H1 (cell line): ENCODE measurements at regions not wholly inside any gene's neighbourhood (a gene's known extent, or its start where the extent isn't known, plus 50 kb on each side); places are given as distances from the start of the nearest gene placed in this dataset.

ENCODE experiments used
- ATF2 ChIP-seq: IDR thresholded peaks from 2 replicates; pipeline ENCODE4 v1.6.1; 2012; ENCODE audit warnings: low read length, inconsistent platforms
- EGR1 ChIP-seq: IDR thresholded peaks from 2 replicates; pipeline ENCODE4 v1.6.1; 2011; ENCODE audit warnings: low read depth, low read length, borderline replicate concordance
- EP300 ChIP-seq, 2 experiments: IDR thresholded peaks; 1 replicate in 1 of 2; 2 replicates in 1 of 2; pipeline ENCODE4 v1.6.1; 2011 to 2012; ENCODE audit warnings: low read depth in 2 of 2, low read length in 2 of 2, mild to moderate bottlenecking in 2 of 2, borderline replicate concordance in 1 of 2, inconsistent platforms in 1 of 2, moderate library complexity in 1 of 2
- MAX ChIP-seq: IDR thresholded peaks from 2 replicates; pipeline ENCODE4 v1.6.1; 2012; ENCODE audit warnings: inconsistent platforms
- NRF1 ChIP-seq: IDR thresholded peaks from 2 replicates; pipeline ENCODE4 v1.6.1; 2011; ENCODE audit warnings: mild to moderate bottlenecking, low read depth, low read length, improper control_type of control experiment
- POLR2A ChIP-seq, 2 experiments: IDR thresholded peaks; 1 replicate in 1 of 2; 2 replicates in 1 of 2; pipeline ENCODE4 v1.6.1; 2011; ENCODE audit warnings: low read depth in 2 of 2, low read length in 2 of 2, mild to moderate bottlenecking in 2 of 2; ENCODE audit errors: control extremely low read depth in 1 of 2
- POLR2AphosphoS5 ChIP-seq: IDR thresholded peaks from 2 replicates; pipeline ENCODE4 v1.6.1; 2011; ENCODE audit warnings: low read depth, low read length
- SRF ChIP-seq: IDR thresholded peaks from 2 replicates; pipeline ENCODE4 v1.6.1; 2011; ENCODE audit warnings: mild to moderate bottlenecking, low read depth, low read length, moderate library complexity
- TCF12 ChIP-seq: IDR thresholded peaks from 2 replicates; pipeline ENCODE4 v1.6.1; 2011; ENCODE audit warnings: low read depth, mild to moderate bottlenecking, low read length
- TF ChIP-seq, protein P1 (sequence below), 3 experiments: IDR thresholded peaks; 1 replicate in 2 of 3; 2 replicates in 1 of 3; pipeline versions ENCODE4 v1.5.1 to v1.6.1; 2011; ENCODE audit warnings: low read length in 3 of 3, mild to moderate bottlenecking in 3 of 3, inconsistent platforms in 2 of 3, low read depth in 1 of 3, moderate library complexity in 1 of 3; ENCODE audit not compliant: insufficient read depth in 1 of 3; ENCODE audit errors: control extremely low read depth in 1 of 3

GRCh38 chr4:22190855-22191254 lies 242.3 kb upstream of the KCNIP4 start:
- TF ChIP-seq, protein P1, sequence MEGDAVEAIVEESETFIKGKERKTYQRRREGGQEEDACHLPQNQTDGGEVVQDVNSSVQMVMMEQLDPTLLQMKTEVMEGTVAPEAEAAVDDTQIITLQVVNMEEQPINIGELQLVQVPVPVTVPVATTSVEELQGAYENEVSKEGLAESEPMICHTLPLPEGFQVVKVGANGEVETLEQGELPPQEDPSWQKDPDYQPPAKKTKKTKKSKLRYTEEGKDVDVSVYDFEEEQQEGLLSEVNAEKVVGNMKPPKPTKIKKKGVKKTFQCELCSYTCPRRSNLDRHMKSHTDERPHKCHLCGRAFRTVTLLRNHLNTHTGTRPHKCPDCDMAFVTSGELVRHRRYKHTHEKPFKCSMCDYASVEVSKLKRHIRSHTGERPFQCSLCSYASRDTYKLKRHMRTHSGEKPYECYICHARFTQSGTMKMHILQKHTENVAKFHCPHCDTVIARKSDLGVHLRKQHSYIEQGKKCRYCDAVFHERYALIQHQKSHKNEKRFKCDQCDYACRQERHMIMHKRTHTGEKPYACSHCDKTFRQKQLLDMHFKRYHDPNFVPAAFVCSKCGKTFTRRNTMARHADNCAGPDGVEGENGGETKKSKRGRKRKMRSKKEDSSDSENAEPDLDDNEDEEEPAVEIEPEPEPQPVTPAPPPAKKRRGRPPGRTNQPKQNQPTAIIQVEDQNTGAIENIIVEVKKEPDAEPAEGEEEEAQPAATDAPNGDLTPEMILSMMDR (IDR thresholded peaks at IDR 0.05; ENCODE audit: control extremely low read depth in 1 of 3, insufficient read depth in 1 of 3, low read depth in 1 of 3, low read length in 3 of 3), result no peak
- TF ChIP-seq ATF2 (no peak), NRF1 (no peak), MAX (no peak), EP300 (IDR thresholded peaks at IDR 0.05; ENCODE audit: borderline replicate concordance in 1 of 2, low read depth in 2 of 2, low read length in 2 of 2) (no peak), TCF12 (no peak), POLR2AphosphoS5 (no peak), EGR1 (no peak), POLR2A (IDR thresholded peaks at IDR 0.05; ENCODE audit: control extremely low read depth in 1 of 2, low read depth in 2 of 2, low read length in 2 of 2) (no peak), SRF (no peak)
